HEK293T (cell line): ENCODE measurements at regions not wholly inside any gene's neighbourhood (a gene's known extent, or its start where the extent isn't known, plus 50 kb on each side); places are given as distances from the start of the nearest gene placed in this dataset.

Experiments used
- BHLHE40 ChIP-seq: fragments of 450-650 bp; IDR thresholded peaks from 2 replicates; pipeline ENCODE4 v1.6.1; 2016; ENCODE audit warnings: mild to moderate bottlenecking, moderate library complexity, borderline replicate concordance
- ELF4 ChIP-seq: fragments of 450-650 bp; IDR thresholded peaks from 2 replicates; pipeline ENCODE4 v1.6.1; 2017; ENCODE audit warnings: antibody characterized with exemption
- FOXA1 ChIP-seq: fragments of 450-650 bp; IDR thresholded peaks from 2 replicates; pipeline ENCODE4 v1.6.1; 2016; ENCODE audit warnings: mild to moderate bottlenecking
- FOXK2 ChIP-seq: fragments of 450-650 bp; IDR thresholded peaks from 2 replicates; pipeline ENCODE4 v1.6.1; 2016; ENCODE audit warnings: mild to moderate bottlenecking
- SUZ12 ChIP-seq: fragments of 450-650 bp; IDR thresholded peaks from 2 replicates; pipeline ENCODE4 v1.6.1; 2016; ENCODE audit warnings: mild to moderate bottlenecking

GRCh38 chr2:147531269-147531668 is 313.6 kb upstream of the ACVR2A start:
- no peak for TF ChIP-seq BHLHE40
- TF ChIP-seq FOXK2 = no peak
- no peak for TF ChIP-seq SUZ12
- no peak for TF ChIP-seq FOXA1
- no peak for TF ChIP-seq ELF4
